GM21717 (cell line): ENCODE measurements at regions not wholly inside any gene's neighbourhood (a gene's known extent, or its start where the extent isn't known, plus 50 kb on each side); places are given as distances from the start of the nearest gene placed in this dataset.
A peak's percentile ranks its signal among the peaks of the same experiment; 100 is the strongest.

ENCODE experiments used
- ATAC-seq: cut with Tn5 transposase; IDR thresholded peaks from one replicate; pipeline ENCODE4 v1.9.1; 2021; ENCODE audit warnings: mild to moderate bottlenecking, moderate library complexity; ENCODE audit not compliant: unreplicated experiment

GRCh38 chr4:156656896-156657295 is 314.7 kb downstream of the PDGFC start:
- ATAC-seq, result no peak

- ATAC-seq, result no peak
These were observed 317.2 kb downstream of the PDGFC start for GRCh38 chr4:156654410-156654809.

GRCh38 chr4:156643826-156644225 is 327.8 kb downstream of the PDGFC start:
- no peak for ATAC-seq

- ATAC-seq, result no peak
These were observed 329.4 kb downstream of the PDGFC start for GRCh38 chr4:156642161-156642560.

GRCh38 chr4:156638925-156639605 is 332.5 kb downstream of the PDGFC start:
- no peak for ATAC-seq

GRCh38 chr4:156638334-156638733 is 333.3 kb downstream of the PDGFC start:
- ATAC-seq, result no peak

- no peak for ATAC-seq
These were observed 335.2 kb downstream of the PDGFC start for GRCh38 chr4:156636381-156636780.

GRCh38 chr4:156635051-156635450 is 336.5 kb downstream of the PDGFC start:
- no peak for ATAC-seq

GRCh38 chr4:156634612-156635011 is 337.0 kb downstream of the PDGFC start:
- ATAC-seq, result no peak

GRCh38 chr4:156633847-156634246 is 337.8 kb downstream of the PDGFC start:
- no peak for ATAC-seq

GRCh38 chr4:156628858-156629257 is 342.7 kb downstream of the PDGFC start:
- ATAC-seq, result peak; percentile 78

GRCh38 chr4:156623376-156623775 is 348.2 kb downstream of the PDGFC start:
- no peak for ATAC-seq

- no peak for ATAC-seq
These were observed 350.8 kb downstream of the PDGFC start for GRCh38 chr4:156620786-156621185.

GRCh38 chr4:156619154-156619934 is 352.3 kb downstream of the PDGFC start:
- no peak for ATAC-seq

- no peak for ATAC-seq
These were observed 356.5 kb downstream of the PDGFC start for GRCh38 chr4:156615066-156615531.

GRCh38 chr4:156614536-156614935 is 357.1 kb downstream of the PDGFC start:
- ATAC-seq, result no peak

- ATAC-seq, result no peak
These were observed 362.2 kb downstream of the PDGFC start for GRCh38 chr4:156609421-156609820.

GRCh38 chr4:156608651-156609050 is 362.9 kb downstream of the PDGFC start:
- ATAC-seq, result no peak

- no peak for ATAC-seq
These were observed 364.1 kb downstream of the PDGFC start for GRCh38 chr4:156607478-156607857.

GRCh38 chr4:156606554-156607477 is 364.8 kb downstream of the PDGFC start:
- no peak for ATAC-seq

- ATAC-seq, result no peak
These were observed 373.4 kb downstream of the PDGFC start for GRCh38 chr4:156598138-156598681.
